LNCAP (cell line): ENCODE measurements at regions not wholly inside any gene's neighbourhood (a gene's known extent, or its start where the extent isn't known, plus 50 kb on each side); places are given as distances from the start of the nearest gene placed in this dataset.

Source experiments
- CTCF ChIP-seq: fragments of 450-650 bp; IDR thresholded peaks from 2 replicates; pipeline ENCODE4 v1.5.1; 2017; ENCODE audit warnings: mild to moderate bottlenecking

- no peak for TF ChIP-seq CTCF
These were observed 572.6 kb upstream of the EEF2KMT start for GRCh38 chr16:5670198-5670597.

- TF ChIP-seq CTCF, result no peak
These were observed 571.0 kb upstream of the EEF2KMT start for GRCh38 chr16:5668553-5668952.

- no peak for TF ChIP-seq CTCF
These were observed 568.2 kb upstream of the EEF2KMT start for GRCh38 chr16:5665834-5666233.

GRCh38 chr16:5653789-5654188 is 556.2 kb upstream of the EEF2KMT start:
- no peak for TF ChIP-seq CTCF

- TF ChIP-seq CTCF, result no peak
These were observed 555.4 kb upstream of the EEF2KMT start for GRCh38 chr16:5653041-5653440.

GRCh38 chr16:5649762-5650743 is 552.5 kb upstream of the EEF2KMT start:
- no peak for TF ChIP-seq CTCF

- no peak for TF ChIP-seq CTCF
These were observed 549.5 kb upstream of the EEF2KMT start for GRCh38 chr16:5647051-5647450.
